ENCODE measurements at regions not wholly inside any gene's neighbourhood (a gene's known extent, or its start where the extent isn't known, plus 50 kb on each side); places are given as distances from the start of the nearest gene placed in this dataset.

DNA sequence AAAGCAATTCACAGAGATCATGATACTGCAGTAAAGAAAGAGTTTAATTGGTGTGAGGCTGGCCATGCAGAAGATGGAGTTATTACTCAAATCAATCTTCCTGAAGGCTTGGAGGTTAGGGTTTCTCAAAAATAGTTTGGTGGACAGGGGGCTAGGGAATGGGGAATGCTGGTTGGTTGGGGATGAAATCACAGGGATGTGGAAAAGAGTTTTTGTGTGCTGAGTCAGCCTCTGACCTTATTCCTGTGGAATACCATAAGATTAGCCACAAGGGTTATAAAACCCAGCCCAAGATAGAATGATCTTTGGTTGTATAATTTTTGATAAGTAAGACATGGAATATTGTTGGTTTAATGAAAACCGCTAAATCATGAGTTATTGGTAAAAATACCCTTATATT is 764.3 kb downstream of the TYW1 start:
- Histone ChIP-seq H3K9me3 (ENCODE audit: insufficient read depth, low read depth, low read length) (no peaks in the 10 kb centered on the region), H3K9me2 (replicated peaks; ENCODE audit: low read depth, low read length) (no peaks in the 10 kb centered on the region), H3K9ac (ENCODE audit: low read depth, low read length, poor library complexity, severe bottlenecking) (no peak overlapping the region), H3K79me2 (ENCODE audit: insufficient read depth, low read length) (no peaks in the 10 kb centered on the region), H3K27me3 (ENCODE audit: insufficient read depth, low read length, poor library complexity, severe bottlenecking) (no peaks in the 10 kb centered on the region), H3F3A (ENCODE audit: low read depth) (no peaks in the 10 kb centered on the region), H3K4me1 (ENCODE audit: insufficient read depth, low read length, poor library complexity, severe bottlenecking) (no peaks in the 10 kb centered on the region), H3K4me2 (ENCODE audit: low read depth, low read length, poor library complexity, severe bottlenecking) (no peak overlapping the region), H4K20me1 (ENCODE audit: insufficient read depth, low read length, poor library complexity, severe bottlenecking) (no peaks in the 10 kb centered on the region), H3K4me3 (ENCODE audit: low read length, poor library complexity, severe bottlenecking) (no peak overlapping the region), H2AFZ (ENCODE audit: low read length) (no peak overlapping the region), H3K36me3 (ENCODE audit: insufficient read depth, low read length) (no peaks in the 10 kb centered on the region)
- TF ChIP-seq, protein P1, sequence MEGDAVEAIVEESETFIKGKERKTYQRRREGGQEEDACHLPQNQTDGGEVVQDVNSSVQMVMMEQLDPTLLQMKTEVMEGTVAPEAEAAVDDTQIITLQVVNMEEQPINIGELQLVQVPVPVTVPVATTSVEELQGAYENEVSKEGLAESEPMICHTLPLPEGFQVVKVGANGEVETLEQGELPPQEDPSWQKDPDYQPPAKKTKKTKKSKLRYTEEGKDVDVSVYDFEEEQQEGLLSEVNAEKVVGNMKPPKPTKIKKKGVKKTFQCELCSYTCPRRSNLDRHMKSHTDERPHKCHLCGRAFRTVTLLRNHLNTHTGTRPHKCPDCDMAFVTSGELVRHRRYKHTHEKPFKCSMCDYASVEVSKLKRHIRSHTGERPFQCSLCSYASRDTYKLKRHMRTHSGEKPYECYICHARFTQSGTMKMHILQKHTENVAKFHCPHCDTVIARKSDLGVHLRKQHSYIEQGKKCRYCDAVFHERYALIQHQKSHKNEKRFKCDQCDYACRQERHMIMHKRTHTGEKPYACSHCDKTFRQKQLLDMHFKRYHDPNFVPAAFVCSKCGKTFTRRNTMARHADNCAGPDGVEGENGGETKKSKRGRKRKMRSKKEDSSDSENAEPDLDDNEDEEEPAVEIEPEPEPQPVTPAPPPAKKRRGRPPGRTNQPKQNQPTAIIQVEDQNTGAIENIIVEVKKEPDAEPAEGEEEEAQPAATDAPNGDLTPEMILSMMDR (conservative IDR thresholded peaks at IDR 0.05; ENCODE audit: low read length): no peak
- TF ChIP-seq EZH2phosphoT487 (IDR thresholded peaks at IDR 0.05; ENCODE audit: borderline replicate concordance): no peak

DNA sequence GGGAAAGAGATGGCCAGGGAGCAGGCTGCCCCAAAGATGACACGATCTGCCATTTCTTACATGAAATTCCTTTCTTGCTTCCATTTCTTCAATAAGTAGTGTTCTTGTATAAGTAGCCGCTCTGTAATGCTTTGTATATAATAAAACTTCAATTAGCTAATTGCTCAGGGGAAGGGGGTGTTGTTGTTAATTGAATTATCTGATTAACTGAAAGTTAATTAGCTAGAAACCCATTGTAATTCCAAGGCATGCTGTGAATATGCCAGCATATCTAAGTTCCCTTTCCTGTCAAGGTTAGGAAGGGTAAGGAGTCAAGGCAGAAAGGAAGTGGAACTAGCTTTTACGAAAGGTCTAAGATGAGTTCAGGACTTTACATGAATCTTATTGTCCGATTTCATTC is 765.9 kb downstream of the TYW1 start:
- H3K36me3 ChIP-seq (ENCODE audit: insufficient read depth, low read length): no peaks in the 10 kb centered on the region
- no peaks in the 10 kb centered on the region for H3K27me3 ChIP-seq (ENCODE audit: insufficient read depth, low read length, poor library complexity, severe bottlenecking)
- H3K9me3 ChIP-seq (ENCODE audit: insufficient read depth, low read depth, low read length): no peaks in the 10 kb centered on the region
- no peaks in the 10 kb centered on the region for H3K4me1 ChIP-seq (ENCODE audit: insufficient read depth, low read length, poor library complexity, severe bottlenecking)
- no peaks in the 10 kb centered on the region for H4K20me1 ChIP-seq (ENCODE audit: insufficient read depth, low read length, poor library complexity, severe bottlenecking)
- H3F3A ChIP-seq (ENCODE audit: low read depth): no peaks in the 10 kb centered on the region
- no peak overlapping the region for H3K4me2 ChIP-seq (ENCODE audit: low read depth, low read length, poor library complexity, severe bottlenecking)
- H3K4me3 ChIP-seq (ENCODE audit: low read length, poor library complexity, severe bottlenecking): no peak overlapping the region
- no peaks in the 10 kb centered on the region for H3K79me2 ChIP-seq (ENCODE audit: insufficient read depth, low read length)
- H3K9me2 ChIP-seq (replicated peaks; ENCODE audit: low read depth, low read length): no peaks in the 10 kb centered on the region
- H2AFZ ChIP-seq (ENCODE audit: low read length): no peak overlapping the region
- no peak overlapping the region for H3K9ac ChIP-seq (ENCODE audit: low read depth, low read length, poor library complexity, severe bottlenecking)
- TF ChIP-seq, protein P1 (conservative IDR thresholded peaks at IDR 0.05; ENCODE audit: low read length): no peak
- TF ChIP-seq EZH2phosphoT487 (IDR thresholded peaks at IDR 0.05; ENCODE audit: borderline replicate concordance): no peak

DNA sequence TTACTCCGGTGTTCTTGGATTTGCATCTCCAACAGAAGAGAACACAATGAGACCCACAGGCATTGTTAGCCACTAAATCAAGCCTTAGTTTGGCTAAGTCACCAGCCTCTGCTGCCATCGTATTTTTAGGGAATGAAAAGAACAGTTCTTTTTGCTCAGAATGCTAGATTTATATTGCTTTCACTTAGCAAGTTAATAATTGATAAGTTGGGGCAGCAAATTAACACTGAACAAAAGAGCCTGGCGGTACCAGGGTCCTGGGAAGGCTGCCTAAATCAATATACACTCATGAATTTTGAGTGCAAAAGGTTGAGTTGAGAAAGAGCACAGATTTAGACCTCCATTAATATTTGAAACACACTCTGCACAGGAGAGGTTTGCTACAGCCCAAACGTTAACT is 767.7 kb downstream of the TYW1 start:
- Histone ChIP-seq H3K9me3 (ENCODE audit: insufficient read depth, low read depth, low read length) (no peaks in the 10 kb centered on the region), H3K4me2 (ENCODE audit: low read depth, low read length, poor library complexity, severe bottlenecking) (no peak overlapping the region), H3K4me3 (ENCODE audit: low read length, poor library complexity, severe bottlenecking) (no peak overlapping the region), H3K36me3 (ENCODE audit: insufficient read depth, low read length) (no peaks in the 10 kb centered on the region), H3K9me2 (replicated peaks; ENCODE audit: low read depth, low read length) (no peaks in the 10 kb centered on the region), H3K4me1 (ENCODE audit: insufficient read depth, low read length, poor library complexity, severe bottlenecking) (no peaks in the 10 kb centered on the region), H3K27me3 (ENCODE audit: insufficient read depth, low read length, poor library complexity, severe bottlenecking) (no peaks in the 10 kb centered on the region), H3K9ac (ENCODE audit: low read depth, low read length, poor library complexity, severe bottlenecking) (no peak overlapping the region), H2AFZ (ENCODE audit: low read length) (no peak overlapping the region), H3K79me2 (ENCODE audit: insufficient read depth, low read length) (no peaks in the 10 kb centered on the region), H4K20me1 (ENCODE audit: insufficient read depth, low read length, poor library complexity, severe bottlenecking) (no peaks in the 10 kb centered on the region), H3F3A (ENCODE audit: low read depth) (no peaks in the 10 kb centered on the region)
- TF ChIP-seq, protein P1 (conservative IDR thresholded peaks at IDR 0.05; ENCODE audit: low read length): no peak
- no peak for TF ChIP-seq EZH2phosphoT487 (IDR thresholded peaks at IDR 0.05; ENCODE audit: borderline replicate concordance)
